Femur (tissue), 1 donor: ENCODE measurements at regions not wholly inside any gene's neighbourhood (a gene's known extent, or its start where the extent isn't known, plus 50 kb on each side); places are given as distances from the start of the nearest gene placed in this dataset.

Source experiments
- DNase-seq: peaks from one replicate; pipeline ENCODE4 v3.0.0-alpha.2; 2017

- DNase-seq = no peak
Observed at GRCh38 chr13:100853434-100853833, 178.8 kb upstream of the TMTC4 start.

GRCh38 chr13:100852146-100852545 lies 177.6 kb upstream of the TMTC4 start:
- no peak for DNase-seq

- DNase-seq = no peak
Observed at GRCh38 chr13:100848304-100848703, 173.7 kb upstream of the TMTC4 start.

DNA sequence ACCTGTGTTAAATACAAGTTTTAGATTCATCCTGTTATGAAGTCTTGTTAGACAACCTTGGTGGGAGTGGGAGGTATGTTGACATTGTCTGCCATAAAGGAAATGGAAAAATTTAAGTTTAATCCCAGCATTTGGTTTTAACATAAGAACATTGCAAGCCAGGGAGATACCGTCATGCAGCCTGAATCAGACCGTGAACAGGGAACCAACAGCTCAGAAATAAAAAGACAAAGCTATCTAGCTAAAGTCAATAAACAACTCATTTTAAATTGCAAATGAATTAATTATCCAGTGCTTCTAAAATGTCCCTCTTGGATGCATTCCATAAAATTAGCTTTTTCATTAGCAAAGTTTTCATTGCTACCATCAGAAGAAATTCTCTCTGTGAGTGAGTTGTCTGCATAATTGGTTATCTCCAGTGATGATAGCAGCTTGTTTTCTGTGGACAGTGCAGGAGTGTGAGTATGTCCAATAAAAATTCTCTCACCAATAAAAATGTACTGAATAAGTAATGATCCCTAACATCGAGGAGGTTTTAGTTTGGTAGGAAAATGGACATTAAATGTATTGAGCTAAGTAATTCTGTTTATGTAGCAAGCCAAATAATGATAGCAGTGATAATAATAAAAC lies 170.6 kb upstream of the TMTC4 start:
- DNase-seq = no peak

DNA sequence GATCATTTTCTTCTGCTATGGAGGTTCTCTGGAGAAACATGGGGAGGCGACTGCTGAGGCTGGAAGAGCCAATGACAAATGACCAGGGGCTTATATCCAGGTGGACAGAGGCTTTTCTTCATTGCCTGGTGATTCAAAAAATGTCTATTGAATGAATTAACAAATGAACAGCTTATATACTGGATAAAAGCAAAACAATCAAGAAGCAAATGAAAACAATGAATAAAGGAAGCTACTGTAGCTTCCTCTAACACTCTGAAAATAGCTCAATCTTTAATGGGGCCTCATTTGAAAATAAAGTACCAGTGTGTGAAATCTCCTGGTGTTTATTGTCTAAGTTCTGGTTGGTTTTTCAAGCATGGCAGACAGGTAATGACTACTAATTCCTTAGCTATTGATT lies 167.5 kb upstream of the TMTC4 start:
- DNase-seq = no peak

DNA sequence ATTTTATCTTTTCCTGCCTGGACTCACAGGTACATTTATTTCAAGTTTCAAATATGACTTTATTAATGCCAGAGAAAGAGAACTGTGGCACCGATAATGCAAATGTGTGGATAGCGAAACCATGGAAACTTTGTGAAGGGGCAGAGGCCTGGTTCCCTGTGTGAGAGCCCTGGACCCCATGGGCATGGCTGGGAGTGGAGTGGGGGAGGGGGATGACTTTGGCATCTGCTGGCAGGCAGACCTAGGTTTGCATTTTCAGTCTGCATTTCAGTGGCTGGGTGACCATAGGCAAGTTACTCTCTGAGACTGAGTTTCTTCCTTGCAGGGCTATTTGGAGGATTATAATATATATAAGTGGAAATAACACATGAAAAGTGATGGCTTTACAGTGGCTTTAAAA lies 163.8 kb upstream of the TMTC4 start:
- DNase-seq = no peak

DNA sequence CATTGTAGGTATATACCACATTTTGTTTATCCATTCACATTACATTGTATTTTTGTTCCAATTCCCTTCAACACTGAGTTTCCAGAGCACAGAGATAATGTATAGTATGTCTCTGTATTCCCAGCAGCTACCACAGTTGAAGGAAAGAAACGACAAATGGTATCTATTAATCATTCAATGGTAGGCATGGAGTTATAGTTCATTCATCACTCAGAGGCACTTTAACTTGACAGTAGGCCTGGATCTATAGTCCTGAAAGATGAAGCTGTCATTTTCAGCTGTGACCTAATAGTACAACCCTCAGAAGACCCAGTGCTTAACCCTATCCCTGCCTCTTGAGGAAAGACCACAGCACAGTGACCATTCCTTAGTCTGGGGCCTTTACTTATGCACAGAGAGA lies 163.0 kb upstream of the TMTC4 start:
- DNase-seq = no peak

GRCh38 chr13:100836711-100837110 lies 162.1 kb upstream of the TMTC4 start:
- DNase-seq = no peak

DNA sequence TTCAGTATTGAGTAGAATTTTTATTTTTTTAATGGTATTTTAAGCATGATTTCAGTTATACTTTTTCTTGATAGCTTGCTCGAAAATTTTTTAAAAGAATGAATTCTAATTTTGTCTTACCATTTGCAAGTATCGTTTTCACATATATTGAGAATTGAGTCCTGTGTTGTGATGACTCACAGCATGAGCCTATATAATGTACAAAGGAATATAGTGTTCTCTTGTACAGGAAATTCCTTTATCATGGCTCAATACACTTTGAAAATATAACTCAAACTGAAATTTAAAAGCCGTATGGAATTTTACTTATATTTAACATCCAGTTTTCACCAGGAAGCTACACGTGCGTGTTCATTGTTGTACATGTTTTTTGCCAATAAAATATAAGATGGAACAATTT lies 161.1 kb upstream of the TMTC4 start:
- no peak for DNase-seq

- no peak for DNase-seq
Observed at GRCh38 chr13:100833427-100833826, 158.8 kb upstream of the TMTC4 start.

GRCh38 chr13:100828226-100828625 lies 153.6 kb upstream of the TMTC4 start:
- no peak for DNase-seq

GRCh38 chr13:100827489-100828176 lies 153.0 kb upstream of the TMTC4 start:
- DNase-seq = no peak

DNA sequence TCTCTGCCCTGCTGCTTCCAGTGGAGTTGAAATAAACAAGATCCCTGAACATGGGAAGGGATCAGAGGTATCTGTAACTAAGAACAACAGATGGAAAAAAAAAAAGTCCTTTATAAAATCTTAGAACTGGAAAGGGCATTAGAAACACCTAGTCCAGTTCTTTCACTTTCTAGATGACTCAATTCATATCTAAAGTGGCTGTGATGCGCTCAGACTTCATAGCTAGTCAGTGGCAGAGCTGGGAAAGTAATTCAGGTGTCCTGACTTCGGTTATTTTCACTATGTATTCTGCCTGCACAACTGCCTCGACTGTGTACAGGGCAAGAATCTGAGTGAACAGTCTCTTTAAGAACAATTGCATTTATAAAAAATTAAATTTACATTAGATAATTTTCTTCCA lies 151.8 kb upstream of the TMTC4 start:
- no peak for DNase-seq

GRCh38 chr13:100825557-100825956 lies 151.0 kb upstream of the TMTC4 start:
- DNase-seq = no peak

DNA sequence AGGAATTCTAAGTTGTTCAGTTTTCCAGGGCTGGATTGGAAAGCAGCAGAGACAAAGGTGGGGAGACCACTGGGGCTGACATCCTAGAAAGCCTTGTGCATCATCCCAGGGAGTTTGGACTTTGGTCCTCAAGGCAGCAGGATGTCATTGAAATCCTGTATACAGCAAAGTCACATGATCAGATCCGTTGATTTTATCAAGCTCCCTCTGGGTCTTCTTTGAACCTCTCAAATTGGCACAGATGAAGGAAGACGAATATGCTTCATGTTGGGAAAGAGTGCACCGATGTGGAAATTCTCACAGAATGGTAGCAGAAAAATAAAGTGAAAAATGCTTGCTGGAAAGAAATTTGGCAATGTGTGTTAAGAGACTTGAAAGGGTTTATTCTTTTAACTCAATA lies 149.8 kb upstream of the TMTC4 start:
- DNase-seq = no peak

DNA sequence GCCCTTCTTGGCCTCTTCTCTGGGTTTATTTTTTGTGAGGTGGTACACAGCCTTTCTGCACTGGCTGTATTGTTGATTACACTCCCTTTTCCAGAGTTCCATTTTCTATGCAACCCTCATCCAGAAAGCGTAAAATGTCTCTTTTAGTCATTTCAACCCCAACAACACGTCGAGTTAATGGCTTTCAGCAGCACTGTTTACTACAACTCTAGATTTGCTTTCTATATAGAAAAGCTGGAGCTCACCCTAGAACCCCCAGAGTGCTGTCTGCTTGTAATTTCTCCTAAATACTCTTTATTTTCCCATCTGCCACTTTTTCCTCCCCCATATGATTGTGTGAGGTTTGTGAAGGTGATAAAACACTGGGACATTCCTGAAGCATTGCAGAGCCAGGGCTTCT lies 148.9 kb upstream of the TMTC4 start:
- no peak for DNase-seq

DNA sequence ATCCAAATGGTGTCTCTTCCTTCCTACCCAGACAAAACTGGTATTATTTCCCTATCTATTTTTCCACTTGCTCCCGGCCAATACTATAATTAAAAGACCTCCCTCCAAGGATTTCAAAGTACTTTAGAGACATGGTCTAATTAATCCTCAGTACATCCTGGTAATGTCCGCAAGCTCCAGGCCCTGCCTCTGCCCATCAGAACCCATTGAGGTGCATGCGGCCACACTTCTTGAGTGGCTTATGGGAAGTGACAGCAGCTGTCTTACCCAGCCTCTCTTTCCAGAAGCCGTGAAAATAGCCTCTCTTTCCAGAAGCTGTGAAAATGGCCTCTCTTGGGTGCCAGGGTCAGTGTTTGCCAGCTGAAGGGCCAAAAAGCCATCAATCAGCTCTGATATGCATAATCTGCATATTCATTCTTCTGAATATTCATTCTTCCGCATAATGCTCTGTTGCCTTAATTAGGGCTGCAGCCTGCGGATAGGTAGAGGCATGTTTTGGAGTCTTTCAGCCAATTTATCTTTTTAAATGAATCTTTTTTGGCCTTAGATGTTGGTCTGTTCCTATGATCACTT lies 148.4 kb upstream of the TMTC4 start:
- no peak for DNase-seq

DNA sequence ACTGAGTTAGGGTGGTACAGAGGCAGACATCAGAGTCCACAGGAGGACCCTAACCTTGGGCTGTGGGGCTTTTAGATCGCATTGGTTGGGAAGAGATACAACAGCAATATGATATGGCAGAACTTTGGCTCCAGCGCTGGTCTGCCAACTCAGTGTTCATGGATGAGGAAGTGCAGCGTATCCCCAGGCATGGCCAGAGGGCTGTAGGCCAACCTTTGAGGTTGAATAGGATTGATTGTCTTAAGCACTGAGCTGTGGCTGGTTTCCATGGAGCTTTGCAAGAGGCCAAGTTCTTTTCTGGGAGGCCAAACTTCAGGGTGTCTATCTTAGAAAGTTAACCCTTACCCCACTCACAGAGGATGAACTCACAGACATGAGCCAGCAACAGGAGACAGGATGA lies 144.1 kb upstream of the TMTC4 start:
- no peak for DNase-seq

- no peak for DNase-seq
Observed at GRCh38 chr13:100817928-100818327, 143.3 kb upstream of the TMTC4 start.

GRCh38 chr13:100815476-100816046 lies 141.0 kb upstream of the TMTC4 start:
- DNase-seq = no peak

- no peak for DNase-seq
Observed at GRCh38 chr13:100812982-100813584, 138.5 kb upstream of the TMTC4 start.

DNA sequence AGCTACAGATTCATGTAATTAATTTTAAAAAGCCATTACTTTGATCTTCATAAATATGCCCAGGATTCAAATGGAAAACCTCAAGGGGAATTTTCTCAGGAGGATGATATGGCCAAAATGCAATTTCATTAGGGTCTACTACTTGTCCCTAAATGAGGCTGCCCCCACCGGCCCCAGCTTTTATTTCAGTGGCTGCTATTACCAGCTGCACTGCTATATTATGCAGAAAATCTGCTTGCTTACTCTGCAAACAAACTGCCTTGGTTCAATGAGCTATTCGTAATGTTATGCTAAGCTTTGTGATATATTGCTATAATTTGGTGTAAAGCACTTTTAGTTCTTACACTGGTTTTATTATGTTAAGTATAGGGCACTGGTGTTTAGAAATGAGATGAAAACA lies 137.3 kb upstream of the TMTC4 start:
- DNase-seq = no peak

GRCh38 chr13:100811024-100811865 lies 136.7 kb upstream of the TMTC4 start:
- no peak for DNase-seq
